Hepatocyte (in vitro differentiated cells): ENCODE measurements at regions not wholly inside any gene's neighbourhood (a gene's known extent, or its start where the extent isn't known, plus 50 kb on each side); places are given as distances from the start of the nearest gene placed in this dataset.
A peak's percentile ranks its signal among the peaks of the same experiment; 100 is the strongest.

Experiments used
- DNase-seq: peaks from one replicate; pipeline ENCODE4 v3.0.0-alpha.2; 2016; ENCODE audit warnings: low spot score
- H2AFZ ChIP-seq: fragments of 200-600 bp; sonication (generic); 2 replicates; pipeline ENCODE4 v1.6.0; 2016; ENCODE audit warnings: antibody characterized with exemption, mild to moderate bottlenecking
- H3K27ac ChIP-seq: fragments of 200-600 bp; sonication (generic); 2 replicates; pipeline ENCODE4 v1.5.1; 2016; ENCODE audit warnings: mild to moderate bottlenecking
- H3K27me3 ChIP-seq: fragments of 200-600 bp; sonication (generic); 2 replicates; pipeline ENCODE4 v1.6.1; 2016
- H3K36me3 ChIP-seq: fragments of 200-600 bp; sonication (generic); replicated peaks from 2 replicates; pipeline ENCODE4 v1.5.1; 2016; ENCODE audit warnings: low read depth; ENCODE audit not compliant: insufficient read depth
- H3K4me1 ChIP-seq: fragments of 200-600 bp; sonication (generic); 2 replicates; pipeline ENCODE4 v1.5.1; 2016; ENCODE audit warnings: mild to moderate bottlenecking, moderate library complexity; ENCODE audit not compliant: insufficient read depth
- H3K4me2 ChIP-seq: fragments of 200-600 bp; sonication (generic); 2 replicates; pipeline ENCODE4 v1.6.0; 2016
- H3K4me3 ChIP-seq: fragments of 200-600 bp; sonication (generic); 2 replicates; pipeline ENCODE4 v1.5.1; 2016; ENCODE audit warnings: mild to moderate bottlenecking
- H3K79me2 ChIP-seq: fragments of 200-600 bp; sonication (generic); 2 replicates; pipeline ENCODE4 v1.6.0; 2017; ENCODE audit warnings: mild to moderate bottlenecking
- H3K9me2 ChIP-seq: fragments of 200-600 bp; sonication (generic); replicated peaks from 2 replicates; pipeline ENCODE4 v1.6.0; 2017; ENCODE audit warnings: mild to moderate bottlenecking; ENCODE audit not compliant: insufficient read depth
- H3K9me3 ChIP-seq: fragments of 200-600 bp; sonication (generic); 2 replicates; pipeline ENCODE4 v1.5.1; 2016; ENCODE audit warnings: low read depth, mild to moderate bottlenecking
- H4K20me1 ChIP-seq: fragments of 200-600 bp; sonication (generic); 2 replicates; pipeline ENCODE4 v1.6.0; 2016; ENCODE audit warnings: mild to moderate bottlenecking; ENCODE audit not compliant: insufficient read depth, poor library complexity, severe bottlenecking
- CTCF ChIP-seq: fragments of 200-600 bp; sonication (generic); IDR thresholded peaks from 2 replicates; pipeline ENCODE4 v1.5.1; 2016; ENCODE audit warnings: antibody characterized with exemption, mild to moderate bottlenecking; ENCODE audit not compliant: poor library complexity
- EZH2 ChIP-seq: fragments of 200-600 bp; sonication (generic); IDR thresholded peaks from 2 replicates; pipeline ENCODE4 v1.6.1; 2016; ENCODE audit warnings: antibody characterized with exemption, mild to moderate bottlenecking, borderline replicate concordance
- EZH2phosphoT487 ChIP-seq: fragments of 200-600 bp; sonication (generic); IDR thresholded peaks from one replicate; pipeline ENCODE4 v1.6.1; 2018; ENCODE audit warnings: antibody characterized with exemption, mild to moderate bottlenecking, low read depth, moderate library complexity; ENCODE audit not compliant: unreplicated experiment, severe bottlenecking
- WGBS: methylation state at CpG from one replicate; pipeline ENCODE4 v1.1.6; 2016; ENCODE audit warnings: low lambda C conversion rate; ENCODE audit errors: missing lambda C conversion rate; 5-methylcytosine and 5-hydroxymethylcytosine counted together

GRCh38 chr4:123640271-123640670 lies 243.7 kb downstream of the SPRY1 start:
- no peaks in the 10 kb centered on the region for H4K20me1 ChIP-seq
- no peaks in the 10 kb centered on the region for H3K27me3 ChIP-seq
- H3K27ac ChIP-seq: no peak overlapping the region
- no peaks in the 10 kb centered on the region for H3K79me2 ChIP-seq
- H2AFZ ChIP-seq: no peak overlapping the region
- no peaks in the 10 kb centered on the region for H3K9me3 ChIP-seq
- H3K36me3 ChIP-seq: no peaks in the 10 kb centered on the region
- TF ChIP-seq EZH2phosphoT487 (no peak), EZH2 (no peak), CTCF (no peak)
- no peak overlapping the region for H3K4me3 ChIP-seq
- no peak overlapping the region for H3K4me2 ChIP-seq
- H3K9me2 ChIP-seq: no peaks in the 10 kb centered on the region
- no peaks in the 10 kb centered on the region for H3K4me1 ChIP-seq
- DNase-seq: no peak

GRCh38 chr4:123640824-123641223 lies 244.2 kb downstream of the SPRY1 start:
- Histone ChIP-seq H3K9me3 (no peaks in the 10 kb centered on the region), H2AFZ (no peak overlapping the region), H3K4me1 (no peaks in the 10 kb centered on the region), H3K9me2 (no peaks in the 10 kb centered on the region), H3K27me3 (no peaks in the 10 kb centered on the region), H3K36me3 (no peaks in the 10 kb centered on the region), H3K4me3 (no peak overlapping the region), H3K27ac (no peak overlapping the region), H3K79me2 (no peaks in the 10 kb centered on the region), H4K20me1 (no peaks in the 10 kb centered on the region), H3K4me2 (no peak overlapping the region)
- WGBS: 96% methylated on average over 1 of the region's 2 CpGs
- no peak for DNase-seq
- TF ChIP-seq CTCF (no peak), EZH2 (no peak), EZH2phosphoT487 (no peak)

- no peak overlapping the region for H2AFZ ChIP-seq
- no peak overlapping the region for H3K4me3 ChIP-seq
- H3K4me2 ChIP-seq: no peak overlapping the region
- no peak for TF ChIP-seq CTCF
- no peak for TF ChIP-seq EZH2phosphoT487
- TF ChIP-seq EZH2: no peak
- H3K79me2 ChIP-seq: no peaks in the 10 kb centered on the region
- H3K9me2 ChIP-seq: no peaks in the 10 kb centered on the region
- WGBS: 90% methylated on average over 1 of the region's 1 CpG
- no peaks in the 10 kb centered on the region for H3K9me3 ChIP-seq
- H3K27me3 ChIP-seq: no peaks in the 10 kb centered on the region
- no peaks in the 10 kb centered on the region for H4K20me1 ChIP-seq
- no peaks in the 10 kb centered on the region for H3K4me1 ChIP-seq
- no peak overlapping the region for H3K27ac ChIP-seq
- no peaks in the 10 kb centered on the region for H3K36me3 ChIP-seq
- no peak for DNase-seq
Observed at GRCh38 chr4:123643691-123644090, 247.1 kb downstream of the SPRY1 start.

GRCh38 chr4:123649250-123649644 lies 252.7 kb downstream of the SPRY1 start:
- Histone ChIP-seq H3K9me2 (no peaks in the 10 kb centered on the region), H3K27me3 (no peaks in the 10 kb centered on the region), H3K36me3 (no peaks in the 10 kb centered on the region), H4K20me1 (no peaks in the 10 kb centered on the region), H3K4me2 (peak overlapping the region; percentile 62), H2AFZ (peak overlapping the region; percentile 14), H3K9me3 (no peaks in the 10 kb centered on the region), H3K79me2 (no peaks in the 10 kb centered on the region), H3K4me1 (peaks cover 28% of the 10 kb centered on the region), H3K27ac (peak overlapping the region; percentile 86), H3K4me3 (no peak overlapping the region)
- DNase-seq: no peak
- 51% methylated on average over 4 of the region's 4 CpGs for WGBS
- TF ChIP-seq CTCF (no peak), EZH2phosphoT487 (no peak), EZH2 (no peak)
